GM13976 (cell line): ENCODE measurements at regions not wholly inside any gene's neighbourhood (a gene's known extent, or its start where the extent isn't known, plus 50 kb on each side); places are given as distances from the start of the nearest gene placed in this dataset.
"Not testable (repeated sequence)": the region's sequence is repeated elsewhere in the genome, so short reads cannot be mapped to it uniquely, and the experiment has no call there.

Experiments
- DNase-seq: peaks from one replicate; pipeline ENCODE4 v3.0.0; 2012; ENCODE audit warnings: low spot score
- in situ Hi-C: fragments of 300-500 bp; cut with MboI; formaldehyde crosslinking; loops from one replicate; pipeline ENCODE4 v1.12.0; 2022; ENCODE audit warnings: low sequenced_read_pairs, mixed read lengths, inconsistent platforms; ENCODE audit not compliant: unreplicated experiment
- TF ChIP-seq, protein P1 (sequence below): IDR thresholded peaks from 2 replicates; pipeline ENCODE4 v1.5.1; 2012; ENCODE audit warnings: borderline replicate concordance, mild to moderate bottlenecking; ENCODE audit not compliant: insufficient read depth; ENCODE audit errors: extremely low read depth, missing control alignments, control extremely low read depth

DNA sequence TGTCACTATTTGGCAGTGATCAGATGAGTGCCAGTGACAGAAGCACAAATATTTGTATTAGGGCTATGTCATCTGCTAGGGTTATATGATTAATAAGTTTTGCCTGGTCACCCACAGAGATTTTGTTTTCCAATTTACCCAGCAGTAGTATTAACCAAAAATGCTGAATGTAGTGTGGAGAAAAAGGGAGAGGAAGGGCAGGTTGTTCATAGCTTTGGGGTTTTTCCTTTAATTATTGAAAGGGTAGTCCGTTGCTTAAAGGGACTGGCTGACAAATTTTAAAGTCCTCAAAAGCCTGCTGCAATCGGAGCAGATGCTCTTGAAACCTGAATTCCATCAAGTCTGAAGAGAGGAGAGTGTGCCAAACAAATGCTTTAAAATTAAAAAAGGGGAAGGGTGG lies 237.9 kb upstream of the CCDC196 start:
- TF ChIP-seq, protein P1, sequence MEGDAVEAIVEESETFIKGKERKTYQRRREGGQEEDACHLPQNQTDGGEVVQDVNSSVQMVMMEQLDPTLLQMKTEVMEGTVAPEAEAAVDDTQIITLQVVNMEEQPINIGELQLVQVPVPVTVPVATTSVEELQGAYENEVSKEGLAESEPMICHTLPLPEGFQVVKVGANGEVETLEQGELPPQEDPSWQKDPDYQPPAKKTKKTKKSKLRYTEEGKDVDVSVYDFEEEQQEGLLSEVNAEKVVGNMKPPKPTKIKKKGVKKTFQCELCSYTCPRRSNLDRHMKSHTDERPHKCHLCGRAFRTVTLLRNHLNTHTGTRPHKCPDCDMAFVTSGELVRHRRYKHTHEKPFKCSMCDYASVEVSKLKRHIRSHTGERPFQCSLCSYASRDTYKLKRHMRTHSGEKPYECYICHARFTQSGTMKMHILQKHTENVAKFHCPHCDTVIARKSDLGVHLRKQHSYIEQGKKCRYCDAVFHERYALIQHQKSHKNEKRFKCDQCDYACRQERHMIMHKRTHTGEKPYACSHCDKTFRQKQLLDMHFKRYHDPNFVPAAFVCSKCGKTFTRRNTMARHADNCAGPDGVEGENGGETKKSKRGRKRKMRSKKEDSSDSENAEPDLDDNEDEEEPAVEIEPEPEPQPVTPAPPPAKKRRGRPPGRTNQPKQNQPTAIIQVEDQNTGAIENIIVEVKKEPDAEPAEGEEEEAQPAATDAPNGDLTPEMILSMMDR, result no peak
- in situ Hi-C loops, result no loop called here

DNA sequence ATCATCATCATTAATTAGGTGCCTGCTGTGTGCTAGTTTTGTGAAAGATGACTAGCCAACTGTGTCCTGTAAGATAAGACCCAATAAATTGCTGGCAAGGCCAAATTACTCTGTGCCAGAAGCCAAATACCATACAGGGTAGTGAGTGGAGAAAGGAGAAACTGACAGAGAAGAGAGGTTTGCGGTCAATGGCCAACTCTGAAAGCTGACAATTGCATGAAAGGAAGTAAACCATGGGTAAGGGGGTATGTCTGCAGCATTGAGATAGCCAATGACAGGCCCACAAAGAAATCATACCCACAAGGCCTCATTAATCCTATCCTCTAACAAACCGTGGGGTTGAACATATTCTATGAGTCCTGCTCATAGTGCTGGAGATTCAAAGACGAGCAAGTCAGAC lies 236.6 kb upstream of the CCDC196 start:
- no peak for DNase-seq
- TF ChIP-seq, protein P1, result no peak
- in situ Hi-C loops, result no loop called here

More for the DNA sequence above, 237.9 kb upstream of the CCDC196 start:
- DNase-seq, result no peak

DNA sequence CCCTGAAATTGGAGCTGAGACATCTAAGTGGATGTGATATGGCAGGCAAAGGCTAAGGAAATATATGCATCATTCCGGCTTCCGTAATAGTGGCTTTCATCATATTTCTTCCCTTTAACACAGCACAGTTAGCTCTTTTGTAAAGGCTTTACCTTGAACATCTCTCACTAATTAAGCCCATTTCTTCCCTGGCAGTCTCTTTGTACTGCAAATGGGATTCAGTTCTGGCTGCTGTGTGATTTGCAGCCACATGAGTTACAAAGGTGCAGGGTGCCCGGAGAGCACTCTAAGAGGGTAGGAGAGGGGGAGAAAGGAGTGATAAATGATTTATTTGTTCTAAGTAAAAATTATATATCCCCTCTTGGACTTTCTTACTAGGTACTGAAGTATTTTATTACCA lies 232.1 kb upstream of the CCDC196 start:
- no peak for DNase-seq
- in situ Hi-C loops, result no loop called here
- TF ChIP-seq, protein P1, result no peak

DNA sequence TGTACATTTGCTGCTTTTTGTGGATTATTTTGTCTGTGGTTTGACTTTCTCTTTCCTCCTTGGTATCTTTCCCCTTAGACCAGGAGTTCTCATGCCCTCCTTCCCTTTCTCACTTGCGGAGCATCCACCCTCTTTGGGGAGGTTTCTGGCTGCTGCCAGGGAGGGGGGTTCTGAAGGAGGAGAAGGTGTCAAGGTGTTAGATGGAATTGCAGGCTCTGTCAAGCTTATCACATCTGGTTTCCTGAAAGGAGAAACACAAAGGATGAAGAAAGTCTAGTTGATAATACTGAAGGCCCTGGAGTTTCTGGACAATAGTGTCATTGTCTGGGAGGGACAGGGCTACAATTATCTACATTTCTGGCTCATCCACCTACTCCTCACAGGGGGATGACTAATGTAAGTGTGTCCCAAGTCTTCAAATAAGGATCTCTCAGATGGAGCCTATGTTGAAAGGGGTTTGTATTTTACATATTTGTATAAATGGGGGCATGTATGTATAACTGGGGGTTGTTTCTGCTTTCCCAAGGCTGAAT lies 217.3 kb upstream of the CCDC196 start:
- TF ChIP-seq, protein P1, result no peak
- DNase-seq, result no peak
- in situ Hi-C loops, result no loop called here

DNA sequence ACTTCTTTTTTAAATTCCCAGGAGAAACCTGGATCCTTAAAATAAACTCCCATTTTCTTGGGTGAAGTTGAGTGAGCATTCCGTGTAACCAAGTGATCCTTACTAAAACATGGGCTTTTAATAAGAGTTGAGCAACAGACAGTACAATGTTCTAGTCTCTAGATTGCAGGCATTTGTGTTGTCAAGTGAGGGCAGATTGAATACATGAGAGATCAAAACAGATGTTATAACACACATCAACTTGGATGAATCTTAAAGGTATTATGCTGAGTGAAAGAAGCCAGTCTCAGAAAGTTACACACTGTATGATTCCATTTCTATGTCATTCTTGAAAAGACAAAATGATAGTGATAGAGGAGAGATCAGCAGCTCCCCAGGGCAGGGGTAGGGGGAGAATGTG lies 213.9 kb upstream of the CCDC196 start:
- in situ Hi-C loops, result no loop called here
- TF ChIP-seq, protein P1, result no peak
- DNase-seq, result no peak

DNA sequence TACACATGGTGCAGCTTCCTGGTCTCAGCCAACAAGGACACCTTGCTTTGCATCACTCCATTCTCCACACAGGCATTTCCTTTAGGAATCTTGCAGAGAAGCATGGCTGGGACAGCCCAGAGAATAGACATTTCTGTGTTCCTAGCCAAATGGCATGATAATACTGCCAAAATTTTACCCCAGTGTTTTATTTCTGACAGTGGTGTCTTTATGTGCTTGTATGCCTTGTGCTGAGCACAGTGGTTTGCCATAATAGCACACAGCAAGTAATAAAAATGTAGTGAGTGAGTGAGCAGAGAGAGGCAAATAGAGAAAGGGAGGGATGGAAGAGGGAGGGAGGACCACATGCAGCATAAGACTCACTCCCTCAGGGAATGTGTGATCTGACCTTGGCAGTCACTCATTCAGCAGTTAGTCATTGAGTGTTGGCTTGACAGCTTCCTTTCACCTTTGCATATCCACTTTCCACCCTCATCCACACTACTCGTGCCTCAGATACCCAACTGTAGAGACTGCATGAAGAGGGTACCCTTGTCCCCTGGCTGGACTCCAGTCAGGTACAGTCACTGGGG lies 212.8 kb upstream of the CCDC196 start:
- TF ChIP-seq, protein P1, result no peak
- in situ Hi-C loops, result no loop called here
- no peak for DNase-seq

DNA sequence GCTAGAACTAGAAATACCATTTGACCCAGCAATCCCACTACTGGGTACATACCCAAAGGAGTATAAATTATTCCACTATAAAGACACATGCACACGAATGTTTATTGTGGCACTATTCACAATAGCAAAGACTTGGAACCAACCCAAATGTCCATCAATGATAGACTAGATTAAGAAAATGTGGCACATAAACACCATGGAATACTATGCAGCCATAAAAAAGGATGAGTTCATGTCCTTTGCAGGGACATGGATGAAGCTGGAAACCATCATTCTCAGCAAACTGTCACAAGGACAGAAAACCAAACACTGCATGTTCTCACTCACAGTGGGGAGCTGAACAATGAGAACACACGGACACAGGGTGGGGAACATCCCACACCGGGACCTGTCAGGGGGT lies 207.8 kb upstream of the CCDC196 start:
- DNase-seq, in situ Hi-C loops: not testable (repeated sequence)
